OCI-LY3 (cell line): ENCODE measurements at regions not wholly inside any gene's neighbourhood (a gene's known extent, or its start where the extent isn't known, plus 50 kb on each side); places are given as distances from the start of the nearest gene placed in this dataset.

Experiments
- CTCF ChIP-seq: fragments of 200-600, 300-600 bp; sonication (generic); IDR thresholded peaks from 2 replicates; pipeline ENCODE4 v1.5.1; 2014; ENCODE audit warnings: antibody characterized with exemption, low read length, low read depth
- EZH2phosphoT487 ChIP-seq: fragments of 200-600 bp; shearing (Covaris generic); IDR thresholded peaks from 2 replicates; pipeline ENCODE4 v1.6.1; 2018; ENCODE audit warnings: antibody characterized with exemption, mixed run types, low read depth

GRCh38 chr14:28097585-28097984 is 669.0 kb upstream of the FOXG1 start:
- no peak for TF ChIP-seq CTCF
- TF ChIP-seq EZH2phosphoT487 = no peak
